ENCODE measurements at regions not wholly inside any gene's neighbourhood (a gene's known extent, or its start where the extent isn't known, plus 50 kb on each side); places are given as distances from the start of the nearest gene placed in this dataset.

- no peak for TF ChIP-seq CTCF (IDR thresholded peaks at IDR 0.05; ENCODE audit: low read length, missing control alignments)
- no peak overlapping the region for H3K4me3 ChIP-seq (replicated peaks; ENCODE audit: low read depth, low read length)
- DNase-seq (ENCODE audit: low read depth) = no peak
Observed at GRCh38 chr2:64394153-64394552, 59.8 kb upstream of the LGALSL start.

GRCh38 chr2:64396001-64396400 is 58.0 kb upstream of the LGALSL start:
- no peak overlapping the region for H3K4me3 ChIP-seq (replicated peaks; ENCODE audit: low read depth, low read length)
- TF ChIP-seq CTCF (IDR thresholded peaks at IDR 0.05; ENCODE audit: low read length, missing control alignments) = no peak
- DNase-seq (ENCODE audit: low read depth) = no peak

GRCh38 chr2:64396551-64396950 is 57.4 kb upstream of the LGALSL start:
- DNase-seq (ENCODE audit: low read depth) = no peak
- no peak for TF ChIP-seq CTCF (IDR thresholded peaks at IDR 0.05; ENCODE audit: low read length, missing control alignments)
- H3K4me3 ChIP-seq (replicated peaks; ENCODE audit: low read depth, low read length) = no peak overlapping the region

- H3K4me3 ChIP-seq (replicated peaks; ENCODE audit: low read depth, low read length) = no peak overlapping the region
- no peak for DNase-seq (ENCODE audit: low read depth)
- TF ChIP-seq CTCF (IDR thresholded peaks at IDR 0.05; ENCODE audit: low read length, missing control alignments) = no peak
Observed at GRCh38 chr2:64398516-64399129, 55.3 kb upstream of the LGALSL start.

- DNase-seq (ENCODE audit: low read depth) = no peak
- TF ChIP-seq CTCF (IDR thresholded peaks at IDR 0.05; ENCODE audit: low read length, missing control alignments) = no peak
- no peak overlapping the region for H3K4me3 ChIP-seq (replicated peaks; ENCODE audit: low read depth, low read length)
Observed at GRCh38 chr2:64399521-64399920, 54.4 kb upstream of the LGALSL start.

- DNase-seq (ENCODE audit: low read depth) = peak; percentile 24
- no peak overlapping the region for H3K4me3 ChIP-seq (replicated peaks; ENCODE audit: low read depth, low read length)
- TF ChIP-seq CTCF (IDR thresholded peaks at IDR 0.05; ENCODE audit: low read length, missing control alignments) = no peak
Observed at GRCh38 chr2:64400105-64400728, 53.7 kb upstream of the LGALSL start.

All from fibroblast of pulmonary artery (primary cell).